SK-N-SH (cell line): ENCODE measurements at regions not wholly inside any gene's neighbourhood (a gene's known extent, or its start where the extent isn't known, plus 50 kb on each side); places are given as distances from the start of the nearest gene placed in this dataset.

Experiments used
- CTCF ChIA-PET: fragments of 300-600, 350-600 bp; formaldehyde crosslinking; extraction: SDS; loops from one replicate; lab custom pipeline; 2021; lab: Yijun Ruan, JAX
- POLR2A ChIA-PET: fragments of 350-600 bp; sonication (Branson Sonifier 250); formaldehyde crosslinking; extraction: SDS; loops from one replicate; lab custom pipeline; 2020; ENCODE audit warnings: antibody characterized with exemption, inconsistent platforms; lab: Yijun Ruan, JAX
- DNase-seq: peaks from one replicate; pipeline ENCODE4 v3.0.0; 2012
- H2AFZ ChIP-seq: fragments of 200-600 bp; sonication (generic); 2 replicates; pipeline ENCODE4 v1.8.1; 2016; ENCODE audit warnings: antibody characterized with exemption, mild to moderate bottlenecking, low read depth
- H3F3A ChIP-seq: fragments of 200-600 bp; sonication (generic); replicated peaks from 2 replicates; pipeline ENCODE3; 2016; ENCODE audit warnings: antibody characterized with exemption, mild to moderate bottlenecking; ENCODE audit not compliant: insufficient read depth
- H3K27ac ChIP-seq, 2 experiments: fragments of 200-500 bp in 1 of 2; fragments of 200-600 bp in 1 of 2; sonication (Bioruptor generic) in 1 of 2; sonication (generic), shearing (Covaris generic) in 1 of 2; 2 replicates each; pipeline versions ENCODE4 v1.5.1 to v1.6.1; 2014 to 2016; ENCODE audit warnings: low read depth in 2 of 2, inconsistent platforms in 1 of 2, low read length in 1 of 2, mild to moderate bottlenecking in 1 of 2, mixed read lengths in 1 of 2
- H3K27me3 ChIP-seq: fragments of 200-600 bp; sonication (generic), shearing (Covaris generic); 2 replicates; pipeline ENCODE4 v1.6.1; 2016; ENCODE audit warnings: mixed run types; ENCODE audit not compliant: insufficient read depth
- H3K36me3 ChIP-seq, 2 experiments: fragments of 200-500 bp in 1 of 2; fragments of 200-600 bp in 1 of 2; sonication (Bioruptor generic) in 1 of 2; sonication (generic) in 1 of 2; replicated peaks in 1 of 2; 2 replicates each; pipeline versions ENCODE3 to v1.5.1; 2014 to 2016; ENCODE audit warnings: low read length in 1 of 2, mild to moderate bottlenecking in 1 of 2; ENCODE audit not compliant: insufficient read depth in 2 of 2, control insufficient read depth in 1 of 2
- H3K4me1 ChIP-seq, 2 experiments: fragments of 200-500 bp in 1 of 2; fragments of 200-600 bp in 1 of 2; sonication (Bioruptor generic) in 1 of 2; sonication (generic), shearing (Covaris generic) in 1 of 2; 2 replicates each; pipeline versions ENCODE4 v1.5.1 to v1.6.1; 2014 to 2016; ENCODE audit warnings: low read depth in 1 of 2, low read length in 1 of 2, mixed run types in 1 of 2; ENCODE audit not compliant: insufficient read depth in 2 of 2, control insufficient read depth in 1 of 2
- H3K4me2 ChIP-seq: fragments of 200-600 bp; sonication (generic), shearing (Covaris generic); 2 replicates; pipeline ENCODE4 v1.6.1; 2017; ENCODE audit warnings: mixed run types
- H3K4me3 ChIP-seq, 2 experiments: fragments of 200-500 bp in 1 of 2; fragments of 200-600 bp in 1 of 2; sonication (Bioruptor generic) in 1 of 2; sonication (generic), shearing (Covaris generic) in 1 of 2; 2 replicates each; pipeline versions ENCODE4 v1.5.1 to v1.8.1; 2014 to 2016; ENCODE audit warnings: low read depth in 2 of 2, inconsistent platforms in 1 of 2, low read length in 1 of 2, mild to moderate bottlenecking in 1 of 2, mixed read lengths in 1 of 2, moderate library complexity in 1 of 2
- H3K79me2 ChIP-seq: fragments of 200-600 bp; sonication (generic); 2 replicates; pipeline ENCODE4 v1.8.1; 2017; ENCODE audit warnings: mild to moderate bottlenecking; ENCODE audit not compliant: insufficient read depth
- H3K9ac ChIP-seq: fragments of 200-600 bp; sonication (generic); 2 replicates; pipeline ENCODE4 v1.6.1; 2017; ENCODE audit warnings: mixed run types
- H3K9me2 ChIP-seq: fragments of 200-600 bp; sonication (generic); 2 replicates; pipeline ENCODE4 v1.6.1; 2017; ENCODE audit warnings: mixed run types
- H3K9me3 ChIP-seq: fragments of 200-600 bp; sonication (generic); 2 replicates; pipeline ENCODE4 v1.6.1; 2017; ENCODE audit warnings: mixed run types, mild to moderate bottlenecking, moderate library complexity
- H4K20me1 ChIP-seq: fragments of 200-600 bp; sonication (generic); 2 replicates; pipeline ENCODE4 v1.6.1; 2017; ENCODE audit warnings: mild to moderate bottlenecking, mixed run types; ENCODE audit not compliant: insufficient read depth
- CHD2 ChIP-seq: fragments of 150-350 bp; IDR thresholded peaks from 2 replicates; pipeline ENCODE4 v1.6.1; 2018; ENCODE audit warnings: low read length; ENCODE audit not compliant: partially characterized antibody
- CTCF ChIP-seq: fragments of 200-600 bp; sonication (generic); IDR thresholded peaks from 2 replicates; pipeline ENCODE4 v1.6.1; 2017; ENCODE audit warnings: antibody characterized with exemption, mild to moderate bottlenecking, moderate library complexity
- ELF1 ChIP-seq: IDR thresholded peaks from 2 replicates; pipeline ENCODE4 v1.4.0; 2012
- EZH2phosphoT487 ChIP-seq: fragments of 200-600 bp; sonication (generic); IDR thresholded peaks from 2 replicates; pipeline ENCODE4 v1.6.1; 2017; ENCODE audit warnings: low read depth, mixed run types, mild to moderate bottlenecking, antibody characterized with exemption, moderate library complexity, borderline replicate concordance
- FOXJ3 ChIP-seq: sonication (generic); formaldehyde crosslinking; IDR thresholded peaks from 2 replicates; pipeline ENCODE4 v1.5.1; 2020; ENCODE audit warnings: mild to moderate bottlenecking, missing genetic modification reagents
- GABPA ChIP-seq: IDR thresholded peaks from 2 replicates; pipeline ENCODE4 v1.4.0; 2012; ENCODE audit warnings: low read depth, mild to moderate bottlenecking
- IRF3 ChIP-seq: fragments of 150-350 bp; IDR thresholded peaks from 2 replicates; pipeline ENCODE4 v1.6.1; 2016; ENCODE audit warnings: mild to moderate bottlenecking, low read depth, low read length
- JUND ChIP-seq: IDR thresholded peaks from 2 replicates; pipeline ENCODE4 v1.4.0; 2012
- MAX ChIP-seq: IDR thresholded peaks from 2 replicates; pipeline ENCODE4 v1.4.0; 2012; ENCODE audit warnings: low read depth
- NRF1 ChIP-seq: IDR thresholded peaks from 2 replicates; pipeline ENCODE4 v1.6.1; 2012; ENCODE audit warnings: low read depth, mild to moderate bottlenecking, low read length
- PBX3 ChIP-seq: IDR thresholded peaks from 2 replicates; pipeline ENCODE4; 2012
- RCOR1 ChIP-seq: fragments of 150-350 bp; IDR thresholded peaks from 2 replicates; pipeline ENCODE4 v1.6.1; 2017; ENCODE audit warnings: antibody characterized with exemption, low read length
- RFX5 ChIP-seq: IDR thresholded peaks from 2 replicates; pipeline ENCODE4 v1.6.1; 2012; ENCODE audit warnings: mild to moderate bottlenecking, improper control_type of control experiment, low read length
- RXRA ChIP-seq: IDR thresholded peaks from 2 replicates; pipeline ENCODE4 v1.4.0; 2012; ENCODE audit warnings: low read depth, mild to moderate bottlenecking, borderline replicate concordance
- SMC3 ChIP-seq: IDR thresholded peaks from 2 replicates; pipeline ENCODE4 v1.6.1; 2012; ENCODE audit warnings: low read depth, low read length, improper control_type of control experiment
- TCF12 ChIP-seq: IDR thresholded peaks from 2 replicates; pipeline ENCODE4 v1.4.0; 2012
- USF1 ChIP-seq: IDR thresholded peaks from 2 replicates; pipeline ENCODE4 v1.4.0; 2012; ENCODE audit warnings: low read depth, borderline replicate concordance
- WGBS: methylation state at CpG from one replicate; pipeline ENCODE4 v1.1.6; 2017; ENCODE audit warnings: low lambda C conversion rate; 5-methylcytosine and 5-hydroxymethylcytosine counted together

- DNase-seq = no peak
- no peaks in the 10 kb centered on the region for H4K20me1 ChIP-seq
- H3K4me2 ChIP-seq = no peak overlapping the region; the same call in 1 of the 2 replicates
- H3K27ac ChIP-seq = no peak overlapping the region
- no peaks in the 10 kb centered on the region for H3K9me3 ChIP-seq
- H3K9ac ChIP-seq = no peak overlapping the region
- H3K27me3 ChIP-seq = no peaks in the 10 kb centered on the region
- no peaks in the 10 kb centered on the region for H3F3A ChIP-seq
- ChIA-PET CTCF (interaction anchor here (0.8 to 1.8 kb wide), 3 partner anchors 10 to 87 kb away, joined by 3 to 10 read pairs (median 4); no protein-coding TSS in a partner anchor), POLR2A (no interaction called here)
- H3K36me3 ChIP-seq = no peaks in the 10 kb centered on the region
- TF ChIP-seq FOXJ3 = no peak
- TF ChIP-seq EZH2phosphoT487 = no peak
- no peak for TF ChIP-seq GABPA
- no peak for TF ChIP-seq PBX3
- TF ChIP-seq JUND = no peak
- TF ChIP-seq USF1 = no peak
- no peak for TF ChIP-seq MAX
- no peak for TF ChIP-seq RCOR1
- TF ChIP-seq ELF1 = no peak
- no peak for TF ChIP-seq IRF3
- no peak for TF ChIP-seq CHD2
- TF ChIP-seq SMC3 = no peak
- TF ChIP-seq RXRA = no peak
- TF ChIP-seq RFX5 = no peak
- 0 out of 2 replicates have a peak overlapping the region, but pooled peaks have one; percentile 62 for H2AFZ ChIP-seq
- no peaks in the 10 kb centered on the region for H3K79me2 ChIP-seq
- H3K4me3 ChIP-seq = no peak overlapping the region
- no peaks in the 10 kb centered on the region for H3K9me2 ChIP-seq
- 50% methylated on average over 4 of the region's 4 CpGs for WGBS
- peaks cover 0 to 11% of the 10 kb centered on the region in 2 experiments; a peak in 1 of 4 replicates for H3K4me1 ChIP-seq
These were observed 143.0 kb downstream of the TSN start for GRCh38 chr2:121898483-121898882.

- Histone ChIP-seq H3F3A (no peaks in the 10 kb centered on the region), H3K9me2 (no peaks in the 10 kb centered on the region), H3K36me3 (no peaks in the 10 kb centered on the region), H3K27me3 (no peaks in the 10 kb centered on the region), H4K20me1 (no peaks in the 10 kb centered on the region), H3K4me2 (no peak overlapping the region), H3K4me1 (peaks cover 0 to 9% of the 10 kb centered on the region in 2 experiments; a peak in 1 of 4 replicates), H3K9me3 (no peaks in the 10 kb centered on the region), H3K4me3 (no peak overlapping the region), H3K9ac (no peak overlapping the region), H3K27ac (no peak overlapping the region), H2AFZ (no peak overlapping the region), H3K79me2 (no peaks in the 10 kb centered on the region)
- TF ChIP-seq CTCF (no peak), TCF12 (no peak), GABPA (no peak), NRF1 (no peak)
- no peak for DNase-seq
- 33% methylated on average over 8 of the region's 8 CpGs for WGBS
- ChIA-PET CTCF (interaction anchor here (1.4 kb wide), 1 partner anchor 82 kb away, joined by 3 read pairs; no protein-coding TSS in a partner anchor), POLR2A (no interaction called here)
These were observed 144.9 kb downstream of the TSN start for GRCh38 chr2:121900391-121900790.
